Thyroid gland (tissue), 4 donors: ENCODE measurements at regions not wholly inside any gene's neighbourhood (a gene's known extent, or its start where the extent isn't known, plus 50 kb on each side); places are given as distances from the start of the nearest gene placed in this dataset.

ENCODE experiments used
- CTCF ChIP-seq, 6 experiments: fragments of 200-600 bp in 3 of 6; fragments of 450-650 bp in 3 of 6; sonication (generic) in 3 of 6; IDR thresholded peaks; one replicate each; pipeline ENCODE4 v1.5.1; 2016 to 2019; ENCODE audit warnings: antibody characterized with exemption in 6 of 6, mild to moderate bottlenecking in 2 of 6, inconsistent platforms in 1 of 6, moderate library complexity in 1 of 6
- POLR2A ChIP-seq, 2 donors: fragments of 450-650 bp; IDR thresholded peaks; one replicate each; pipeline ENCODE4 v1.6.1; 2017; ENCODE audit warnings: antibody characterized with exemption in 2 of 2, mild to moderate bottlenecking in 2 of 2, moderate library complexity in 1 of 2

- TF ChIP-seq CTCF (IDR thresholded peaks at IDR 0.05), result no peak
- TF ChIP-seq POLR2A (IDR thresholded peaks at IDR 0.05), result no peak
Measured at GRCh38 chr10:107548301-107548700, 383.8 kb upstream of the SORCS1 start.
